ENCODE measurements at regions not wholly inside any gene's neighbourhood (a gene's known extent, or its start where the extent isn't known, plus 50 kb on each side); places are given as distances from the start of the nearest gene placed in this dataset.

DNA sequence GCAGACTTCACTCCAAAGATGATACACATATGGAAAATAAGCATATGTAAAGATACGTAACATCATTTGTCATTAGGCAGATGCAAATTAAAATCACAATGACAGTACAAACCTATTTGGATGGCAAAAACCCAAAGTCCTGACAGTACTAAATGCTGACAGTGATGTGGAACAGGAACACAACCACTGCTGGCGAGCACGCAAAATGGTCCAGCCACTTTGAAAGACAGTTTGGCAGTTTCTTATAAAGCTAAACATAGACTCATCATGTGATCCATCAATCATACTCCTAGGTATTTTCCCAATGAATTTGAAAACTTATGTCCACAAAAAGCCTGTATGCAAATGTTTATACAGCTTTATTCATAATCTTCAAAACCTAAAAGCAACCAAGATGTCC is 200.7 kb downstream of the RAMP3 start:
- ATAC-seq, result no peak
- no peak overlapping the region for H3K27ac ChIP-seq (ENCODE audit: control insufficient read depth, insufficient read depth)
- POLR2A ChIA-PET, result no interaction called here
- no peaks in the 10 kb centered on the region for H3K9me3 ChIP-seq (replicated peaks; ENCODE audit: control insufficient read depth, insufficient read depth, low read length)
- no peaks in the 10 kb centered on the region for H3K79me2 ChIP-seq (ENCODE audit: control insufficient read depth, insufficient read depth, low read length)
- no peak overlapping the region for H3K4me3 ChIP-seq
- BruUV-seq (replicated peaks), result no TSS peak
- no peak for FAIRE-seq
- no peaks in the 10 kb centered on the region; a peak in 1 of 4 replicates for H3K27me3 ChIP-seq (replicated peaks in 1 of 2; ENCODE audit: control insufficient read depth in 2 of 2, insufficient read depth in 2 of 2, low read length in 1 of 2)
- no peak for TF ChIP-seq ZNF622 (IDR thresholded peaks at IDR 0.05)
- TF ChIP-seq YY1 (IDR thresholded peaks at IDR 0.05; ENCODE audit: low read depth, low read length), result no peak
- no peak for TF ChIP-seq ETV6 (conservative IDR thresholded peaks at IDR 0.05 in 1 of 2, IDR thresholded peaks at IDR 0.05 in 1 of 2; ENCODE audit: borderline replicate concordance in 1 of 2, low read depth in 1 of 2)
- TF ChIP-seq POU2F2 (IDR thresholded peaks at IDR 0.05; ENCODE audit: borderline replicate concordance, low read depth, low read length), result no peak
- TF ChIP-seq PML (IDR thresholded peaks at IDR 0.05; ENCODE audit: low read length), result no peak
- no peak for TF ChIP-seq MXI1 (IDR thresholded peaks at IDR 0.05; ENCODE audit: low read depth, low read length)
- no peak for TF ChIP-seq ZZZ3 (IDR thresholded peaks at IDR 0.05; ENCODE audit: control insufficient read depth, insufficient read length, low read depth)
- no peak for TF ChIP-seq TARDBP (IDR thresholded peaks at IDR 0.05; ENCODE audit: borderline replicate concordance)
- no peak for TF ChIP-seq ZNF384 (IDR thresholded peaks at IDR 0.05; ENCODE audit: borderline replicate concordance, low read depth, low read length)
- TF ChIP-seq HCFC1 (IDR thresholded peaks at IDR 0.05; ENCODE audit: low read length), result no peak
- TF ChIP-seq, protein P1, sequence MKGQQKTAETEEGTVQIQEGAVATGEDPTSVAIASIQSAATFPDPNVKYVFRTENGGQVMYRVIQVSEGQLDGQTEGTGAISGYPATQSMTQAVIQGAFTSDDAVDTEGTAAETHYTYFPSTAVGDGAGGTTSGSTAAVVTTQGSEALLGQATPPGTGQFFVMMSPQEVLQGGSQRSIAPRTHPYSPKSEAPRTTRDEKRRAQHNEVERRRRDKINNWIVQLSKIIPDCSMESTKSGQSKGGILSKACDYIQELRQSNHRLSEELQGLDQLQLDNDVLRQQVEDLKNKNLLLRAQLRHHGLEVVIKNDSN (IDR thresholded peaks at IDR 0.05; ENCODE audit: borderline replicate concordance, extremely low read length, insufficient read depth, low read depth, low read length), result no peak
- TF ChIP-seq RAD51 (IDR thresholded peaks at IDR 0.05), result no peak
- TF ChIP-seq BACH1 (IDR thresholded peaks at IDR 0.05; ENCODE audit: borderline replicate concordance), result no peak
- no peak for TF ChIP-seq EGR1 (IDR thresholded peaks at IDR 0.05; ENCODE audit: borderline replicate concordance in 1 of 2, low read depth in 2 of 2, low read length in 2 of 2)
- no peak for TF ChIP-seq KDM1A (IDR thresholded peaks at IDR 0.05; ENCODE audit: borderline replicate concordance)
- no peaks in the 10 kb centered on the region for H3K36me3 ChIP-seq (ENCODE audit: control insufficient read depth in 2 of 2, insufficient read depth in 2 of 2, low read length in 1 of 2)
- CTCF ChIA-PET, result no interaction called here
- SMC1A ChIA-PET (ENCODE audit: uncharacterized antibody, unreplicated experiment), result no interaction called here
- no peak overlapping the region for H3K4me2 ChIP-seq (ENCODE audit: control insufficient read depth, insufficient read depth)
- intact Hi-C loops (cut with micrococcal nuclease; ENCODE audit: unreplicated experiment) (no loop called here), in situ Hi-C loops (cut with MboI) (no loop called here)
- no peaks in the 10 kb centered on the region for H4K20me1 ChIP-seq (ENCODE audit: control insufficient read depth, insufficient read depth)
- H2AFZ ChIP-seq (ENCODE audit: control insufficient read depth, low read depth, low read length), result no peak overlapping the region
- no peak for DNase-seq (ENCODE audit: low read depth, low spot score)
- H3K9ac ChIP-seq (ENCODE audit: control insufficient read depth, insufficient read depth, low read length), result no peak overlapping the region
- RAD21 ChIA-PET (ENCODE audit: unreplicated experiment), result no interaction called here
- 64% methylated on average over 3 of the region's 3 CpGs for WGBS (ENCODE audit: insufficient coverage, insufficient replicate concordance, low lambda C conversion rate, missing lambda C conversion rate)
- no peaks in the 10 kb centered on the region for H3K4me1 ChIP-seq (ENCODE audit: control insufficient read depth, insufficient read depth, low read length)

Measured in GM12878 (cell line).